ENCODE measurements at regions not wholly inside any gene's neighbourhood (a gene's known extent, or its start where the extent isn't known, plus 50 kb on each side); places are given as distances from the start of the nearest gene placed in this dataset.

DNA sequence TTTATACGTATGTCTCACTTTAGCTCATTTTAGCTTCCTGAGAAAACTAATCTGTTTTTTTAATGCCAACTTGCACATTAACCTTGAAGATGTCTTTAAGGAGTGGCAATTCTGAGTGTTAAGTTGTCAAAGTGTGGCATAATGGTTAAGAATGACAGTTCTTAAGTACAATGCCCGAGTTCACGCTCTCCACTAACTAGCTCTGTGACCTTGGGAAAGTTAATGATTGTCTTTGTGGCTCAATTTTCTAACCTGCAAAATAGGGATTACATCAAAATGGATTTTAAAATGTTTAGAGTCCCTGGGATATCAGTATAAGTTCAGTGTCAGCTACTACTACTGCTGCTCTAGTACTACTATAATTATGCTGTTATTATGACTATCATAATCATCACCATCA is 409.7 kb downstream of the SOCS6 start:
- TF ChIP-seq, protein P1, sequence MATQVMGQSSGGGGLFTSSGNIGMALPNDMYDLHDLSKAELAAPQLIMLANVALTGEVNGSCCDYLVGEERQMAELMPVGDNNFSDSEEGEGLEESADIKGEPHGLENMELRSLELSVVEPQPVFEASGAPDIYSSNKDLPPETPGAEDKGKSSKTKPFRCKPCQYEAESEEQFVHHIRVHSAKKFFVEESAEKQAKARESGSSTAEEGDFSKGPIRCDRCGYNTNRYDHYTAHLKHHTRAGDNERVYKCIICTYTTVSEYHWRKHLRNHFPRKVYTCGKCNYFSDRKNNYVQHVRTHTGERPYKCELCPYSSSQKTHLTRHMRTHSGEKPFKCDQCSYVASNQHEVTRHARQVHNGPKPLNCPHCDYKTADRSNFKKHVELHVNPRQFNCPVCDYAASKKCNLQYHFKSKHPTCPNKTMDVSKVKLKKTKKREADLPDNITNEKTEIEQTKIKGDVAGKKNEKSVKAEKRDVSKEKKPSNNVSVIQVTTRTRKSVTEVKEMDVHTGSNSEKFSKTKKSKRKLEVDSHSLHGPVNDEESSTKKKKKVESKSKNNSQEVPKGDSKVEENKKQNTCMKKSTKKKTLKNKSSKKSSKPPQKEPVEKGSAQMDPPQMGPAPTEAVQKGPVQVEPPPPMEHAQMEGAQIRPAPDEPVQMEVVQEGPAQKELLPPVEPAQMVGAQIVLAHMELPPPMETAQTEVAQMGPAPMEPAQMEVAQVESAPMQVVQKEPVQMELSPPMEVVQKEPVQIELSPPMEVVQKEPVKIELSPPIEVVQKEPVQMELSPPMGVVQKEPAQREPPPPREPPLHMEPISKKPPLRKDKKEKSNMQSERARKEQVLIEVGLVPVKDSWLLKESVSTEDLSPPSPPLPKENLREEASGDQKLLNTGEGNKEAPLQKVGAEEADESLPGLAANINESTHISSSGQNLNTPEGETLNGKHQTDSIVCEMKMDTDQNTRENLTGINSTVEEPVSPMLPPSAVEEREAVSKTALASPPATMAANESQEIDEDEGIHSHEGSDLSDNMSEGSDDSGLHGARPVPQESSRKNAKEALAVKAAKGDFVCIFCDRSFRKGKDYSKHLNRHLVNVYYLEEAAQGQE (IDR thresholded peaks at IDR 0.05; ENCODE audit: insufficient read depth in 1 of 2, low read depth in 2 of 2, low read length in 2 of 2), result no peak
- no peak for TF ChIP-seq TAF1 (IDR thresholded peaks at IDR 0.05; ENCODE audit: borderline replicate concordance, insufficient read depth, low read length)
- TF ChIP-seq POLR2AphosphoS5 (IDR thresholded peaks at IDR 0.05; ENCODE audit: low read depth, low read length), result no peak
- TF ChIP-seq FOXP2 (optimal IDR thresholded peaks at IDR 0.05; ENCODE audit: borderline replicate concordance, extremely low read depth, extremely low read length, insufficient read depth), result no peak
- TF ChIP-seq SIN3A (IDR thresholded peaks at IDR 0.05; ENCODE audit: borderline replicate concordance, insufficient read depth, low read length), result no peak

DNA sequence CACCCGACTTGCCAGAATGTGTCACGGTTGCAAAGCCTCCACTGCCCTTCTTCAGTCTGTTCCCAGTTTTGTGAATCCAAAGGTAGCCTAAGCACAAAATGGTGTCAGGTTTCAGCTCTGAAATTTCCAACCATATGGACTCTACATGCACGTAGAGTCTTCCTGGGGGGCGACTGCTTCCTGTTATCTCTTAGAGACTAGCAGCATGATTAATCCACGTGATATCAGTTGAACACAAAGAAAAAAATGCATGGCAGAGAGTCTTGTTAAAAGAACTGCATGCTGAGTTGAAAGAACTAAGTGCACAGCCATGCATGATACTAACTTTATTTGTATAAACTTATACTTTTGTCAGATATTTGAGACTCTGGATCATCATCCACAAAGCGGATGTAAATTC is 404.4 kb downstream of the SOCS6 start:
- TF ChIP-seq SIN3A (IDR thresholded peaks at IDR 0.05; ENCODE audit: borderline replicate concordance, insufficient read depth, low read length) (no peak), TAF1 (IDR thresholded peaks at IDR 0.05; ENCODE audit: borderline replicate concordance, insufficient read depth, low read length) (no peak), POLR2AphosphoS5 (IDR thresholded peaks at IDR 0.05; ENCODE audit: low read depth, low read length) (no peak), FOXP2 (optimal IDR thresholded peaks at IDR 0.05; ENCODE audit: borderline replicate concordance, extremely low read depth, extremely low read length, insufficient read depth) (no peak)
- TF ChIP-seq, protein P1 (IDR thresholded peaks at IDR 0.05; ENCODE audit: insufficient read depth in 1 of 2, low read depth in 2 of 2, low read length in 2 of 2), result no peak

DNA sequence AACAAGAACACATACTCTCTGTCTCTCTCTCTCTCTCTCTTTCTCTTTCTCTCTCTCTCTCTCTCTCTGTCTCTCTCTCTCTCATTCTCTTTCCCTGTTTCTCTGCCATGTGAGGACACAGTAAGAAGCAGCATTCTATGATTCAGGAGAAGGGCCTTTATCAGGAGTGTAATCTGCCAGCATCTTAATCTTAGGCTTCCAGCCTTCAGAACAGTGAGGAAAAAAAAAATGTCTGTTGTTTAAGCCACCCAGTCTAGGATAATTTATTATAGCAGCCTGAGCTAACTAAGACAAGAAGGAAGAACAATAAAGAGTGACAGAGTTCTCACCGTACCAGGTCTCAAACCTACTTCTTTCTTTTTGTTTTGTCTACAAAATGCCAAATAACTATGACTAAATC is 399.4 kb downstream of the SOCS6 start:
- TF ChIP-seq SIN3A (IDR thresholded peaks at IDR 0.05; ENCODE audit: borderline replicate concordance, insufficient read depth, low read length), result no peak
- TF ChIP-seq, protein P1 (IDR thresholded peaks at IDR 0.05; ENCODE audit: insufficient read depth in 1 of 2, low read depth in 2 of 2, low read length in 2 of 2), result no peak
- no peak for TF ChIP-seq TAF1 (IDR thresholded peaks at IDR 0.05; ENCODE audit: borderline replicate concordance, insufficient read depth, low read length)
- TF ChIP-seq POLR2AphosphoS5 (IDR thresholded peaks at IDR 0.05; ENCODE audit: low read depth, low read length), result no peak
- TF ChIP-seq FOXP2 (optimal IDR thresholded peaks at IDR 0.05; ENCODE audit: borderline replicate concordance, extremely low read depth, extremely low read length, insufficient read depth), result no peak

DNA sequence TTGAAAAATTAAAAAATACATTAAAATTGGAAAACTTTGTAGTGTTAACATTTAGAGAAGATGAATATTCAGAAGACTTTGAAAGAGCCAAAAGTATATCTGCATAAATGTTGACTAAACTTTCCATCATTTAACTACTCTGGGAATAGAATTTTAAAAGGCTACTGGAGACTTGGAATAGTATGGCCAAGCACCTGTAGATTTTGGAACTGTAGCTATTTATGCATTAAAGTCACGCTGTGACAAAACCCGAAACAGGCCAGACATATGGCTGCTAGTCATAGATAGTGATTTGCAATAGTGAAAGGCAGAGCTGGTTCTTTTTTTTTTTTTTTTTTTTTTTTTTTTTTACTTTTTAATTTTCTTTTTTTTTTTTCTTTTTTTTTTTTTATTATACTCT is 396.0 kb downstream of the SOCS6 start:
- TF ChIP-seq FOXP2 (optimal IDR thresholded peaks at IDR 0.05; ENCODE audit: borderline replicate concordance, extremely low read depth, extremely low read length, insufficient read depth) (no peak), POLR2AphosphoS5 (IDR thresholded peaks at IDR 0.05; ENCODE audit: low read depth, low read length) (no peak), TAF1 (IDR thresholded peaks at IDR 0.05; ENCODE audit: borderline replicate concordance, insufficient read depth, low read length) (no peak), SIN3A (IDR thresholded peaks at IDR 0.05; ENCODE audit: borderline replicate concordance, insufficient read depth, low read length) (no peak)
- TF ChIP-seq, protein P1 (IDR thresholded peaks at IDR 0.05; ENCODE audit: insufficient read depth in 1 of 2, low read depth in 2 of 2, low read length in 2 of 2), result no peak

DNA sequence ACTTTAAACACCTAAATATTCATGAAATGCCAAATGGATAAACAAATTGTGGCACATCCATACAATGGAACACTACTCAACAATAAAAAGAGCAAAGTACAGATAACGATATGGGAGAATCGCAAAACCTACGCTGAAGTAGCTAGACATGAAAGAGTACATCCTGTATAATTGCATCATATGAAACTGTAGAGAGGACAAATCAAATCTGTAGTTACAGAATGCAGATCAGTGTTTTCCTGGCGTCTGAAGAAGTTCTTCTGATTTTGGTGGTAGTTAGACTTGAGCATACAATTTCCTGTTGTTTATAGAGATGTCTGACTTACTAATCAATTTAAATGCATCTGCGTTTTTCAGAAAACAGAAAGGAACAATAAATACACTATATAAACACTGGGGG is 394.4 kb downstream of the SOCS6 start:
- TF ChIP-seq SIN3A (IDR thresholded peaks at IDR 0.05; ENCODE audit: borderline replicate concordance, insufficient read depth, low read length), result no peak
- no peak for TF ChIP-seq POLR2AphosphoS5 (IDR thresholded peaks at IDR 0.05; ENCODE audit: low read depth, low read length)
- TF ChIP-seq FOXP2 (optimal IDR thresholded peaks at IDR 0.05; ENCODE audit: borderline replicate concordance, extremely low read depth, extremely low read length, insufficient read depth), result no peak
- no peak for TF ChIP-seq TAF1 (IDR thresholded peaks at IDR 0.05; ENCODE audit: borderline replicate concordance, insufficient read depth, low read length)
- TF ChIP-seq, protein P1 (IDR thresholded peaks at IDR 0.05; ENCODE audit: insufficient read depth in 1 of 2, low read depth in 2 of 2, low read length in 2 of 2), result no peak

Measured in PFSK-1 (cell line).